AG04450 (cell line): ENCODE measurements at regions not wholly inside any gene's neighbourhood (a gene's known extent, or its start where the extent isn't known, plus 50 kb on each side); places are given as distances from the start of the nearest gene placed in this dataset.

Experiments
- CTCF ChIA-PET: fragments of 300-600, 350-600 bp; formaldehyde crosslinking; extraction: SDS; loops from one replicate; lab custom pipeline; 2022; ENCODE audit warnings: antibody characterized with exemption, inconsistent platforms; lab: Charles Lee
- POLR2A ChIA-PET: fragments of 350-600 bp; formaldehyde crosslinking; extraction: SDS; loops from one replicate; lab custom pipeline; 2021; ENCODE audit warnings: antibody characterized with exemption, inconsistent platforms; lab: Yijun Ruan, JAX
- DNase-seq: peaks from one replicate; pipeline ENCODE4 v3.0.0-alpha.2; 2011; ENCODE audit warnings: low read depth, low spot score
- H3K27ac ChIP-seq: one replicate; pipeline ENCODE4 v1.5.1; 2012; ENCODE audit warnings: low read depth, low read length, control low read depth
- H3K27me3 ChIP-seq: one replicate; pipeline ENCODE4 v1.6.0; 2012; ENCODE audit warnings: low read length; ENCODE audit not compliant: control insufficient read depth, insufficient read depth
- H3K4me3 ChIP-seq: 2 replicates; pipeline ENCODE4 v1.5.1; 2011; ENCODE audit warnings: mild to moderate bottlenecking, low read depth, low read length, control low read depth
- H3K9me3 ChIP-seq: 2 replicates; pipeline ENCODE4 v1.5.1; 2012; ENCODE audit warnings: low read length; ENCODE audit not compliant: control insufficient read depth, insufficient read depth
- CTCF ChIP-seq: IDR thresholded peaks from 2 replicates; pipeline ENCODE4 v1.5.1; 2011; ENCODE audit warnings: low read depth, low read length, control low read depth, inconsistent platforms

DNA sequence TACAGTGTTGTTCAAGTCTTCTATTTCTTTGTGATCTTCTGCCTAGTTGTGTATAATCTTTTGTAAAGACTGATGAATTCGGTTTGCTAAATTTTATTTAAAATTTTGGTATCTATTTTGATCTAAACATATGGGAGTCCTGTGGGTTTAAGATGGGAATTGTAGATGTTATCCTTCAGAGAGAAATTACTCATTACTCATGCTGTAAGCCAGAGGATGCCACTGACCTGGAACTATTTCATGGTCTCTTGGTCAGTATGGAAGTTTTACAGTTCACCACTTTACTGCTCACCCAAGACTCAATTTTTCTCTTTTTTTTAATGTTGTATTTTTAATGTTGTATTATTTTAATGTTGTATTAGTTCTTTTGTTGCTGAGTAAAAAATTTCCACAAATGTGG lies 138.6 kb upstream of the B3GALT2 start:
- no peak for TF ChIP-seq CTCF

DNA sequence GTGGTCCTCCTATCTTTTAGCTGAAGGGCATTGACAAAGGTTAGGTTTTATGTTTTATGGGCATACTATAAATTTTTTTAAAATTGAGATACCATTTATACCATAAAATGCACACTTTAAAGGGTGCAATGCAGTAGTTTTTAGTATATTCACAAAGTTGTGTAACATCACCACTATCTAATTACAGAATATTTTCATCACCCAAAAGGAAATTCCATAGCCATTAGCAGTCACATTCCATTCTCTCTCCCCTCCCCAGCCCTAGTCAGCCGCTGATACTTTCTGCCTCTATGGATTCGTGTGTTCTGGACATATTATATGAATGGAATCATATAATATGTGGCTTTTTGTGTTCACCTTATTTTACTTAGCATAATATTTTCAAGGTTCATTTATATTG lies 135.8 kb upstream of the B3GALT2 start:
- Histone ChIP-seq H3K4me3 (no peak overlapping the region), H3K27ac (peak overlapping the region; percentile 57), H3K9me3 (peaks cover 7% of the 10 kb centered on the region), H3K27me3 (no peaks in the 10 kb centered on the region)
- POLR2A ChIA-PET: no interaction called here
- DNase-seq: peak; percentile 51
- CTCF ChIA-PET: interaction anchor here (1.6 kb wide), 1 partner anchor 14 kb away, joined by 3 read pairs; no protein-coding TSS in a partner anchor
- no peak for TF ChIP-seq CTCF

More for the DNA sequence above, 138.6 kb upstream of the B3GALT2 start:
- H3K27ac ChIP-seq: no peak overlapping the region
- ChIA-PET CTCF (interaction anchor here (0.6 kb wide), 1 partner anchor 12 kb away, joined by 5 read pairs; no protein-coding TSS in a partner anchor), POLR2A (no interaction called here)
- DNase-seq: no peak
- H3K4me3 ChIP-seq: no peak overlapping the region
- peaks cover 7% of the 10 kb centered on the region for H3K9me3 ChIP-seq
- no peaks in the 10 kb centered on the region for H3K27me3 ChIP-seq

- no peak for TF ChIP-seq CTCF
- ChIA-PET POLR2A (no interaction called here), CTCF (interaction anchor here (1.6 kb wide), 1 partner anchor 14 kb away, joined by 3 read pairs; no protein-coding TSS in a partner anchor)
- H3K9me3 ChIP-seq: peaks cover 7% of the 10 kb centered on the region
- DNase-seq: no peak
- H3K27ac ChIP-seq: peak overlapping the region; percentile 57
- no peak overlapping the region for H3K4me3 ChIP-seq
- H3K27me3 ChIP-seq: no peaks in the 10 kb centered on the region
Measured at GRCh38 chr1:193321242-193321840, 134.9 kb upstream of the B3GALT2 start.

GRCh38 chr1:193320270-193320669 lies 133.9 kb upstream of the B3GALT2 start:
- no peak for DNase-seq
- no peak overlapping the region for H3K27ac ChIP-seq

More at GRCh38 chr1:193320270-193320669, 133.9 kb upstream of the B3GALT2 start:
- Histone ChIP-seq H3K4me3 (no peak overlapping the region), H3K9me3 (peaks cover 3% of the 10 kb centered on the region; the same call in 1 of the 2 replicates), H3K27me3 (no peaks in the 10 kb centered on the region)
- TF ChIP-seq CTCF: no peak
- CTCF ChIA-PET: interaction anchor here (0.6 kb wide), 1 partner anchor 119 kb away, joined by 3 read pairs; no protein-coding TSS in a partner anchor
- POLR2A ChIA-PET: no interaction called here
